ENCODE measurements at regions not wholly inside any gene's neighbourhood (a gene's known extent, or its start where the extent isn't known, plus 50 kb on each side); places are given as distances from the start of the nearest gene placed in this dataset.

GRCh38 chr11:28808771-28809170 lies 700.6 kb downstream of the METTL15 start:
- ChIA-PET CTCF (interaction anchor here (0.6 kb wide), 1 partner anchor 511 kb away, joined by 3 read pairs; no protein-coding TSS in a partner anchor), POLR2A (no interaction called here)
- TF ChIP-seq, protein P1, sequence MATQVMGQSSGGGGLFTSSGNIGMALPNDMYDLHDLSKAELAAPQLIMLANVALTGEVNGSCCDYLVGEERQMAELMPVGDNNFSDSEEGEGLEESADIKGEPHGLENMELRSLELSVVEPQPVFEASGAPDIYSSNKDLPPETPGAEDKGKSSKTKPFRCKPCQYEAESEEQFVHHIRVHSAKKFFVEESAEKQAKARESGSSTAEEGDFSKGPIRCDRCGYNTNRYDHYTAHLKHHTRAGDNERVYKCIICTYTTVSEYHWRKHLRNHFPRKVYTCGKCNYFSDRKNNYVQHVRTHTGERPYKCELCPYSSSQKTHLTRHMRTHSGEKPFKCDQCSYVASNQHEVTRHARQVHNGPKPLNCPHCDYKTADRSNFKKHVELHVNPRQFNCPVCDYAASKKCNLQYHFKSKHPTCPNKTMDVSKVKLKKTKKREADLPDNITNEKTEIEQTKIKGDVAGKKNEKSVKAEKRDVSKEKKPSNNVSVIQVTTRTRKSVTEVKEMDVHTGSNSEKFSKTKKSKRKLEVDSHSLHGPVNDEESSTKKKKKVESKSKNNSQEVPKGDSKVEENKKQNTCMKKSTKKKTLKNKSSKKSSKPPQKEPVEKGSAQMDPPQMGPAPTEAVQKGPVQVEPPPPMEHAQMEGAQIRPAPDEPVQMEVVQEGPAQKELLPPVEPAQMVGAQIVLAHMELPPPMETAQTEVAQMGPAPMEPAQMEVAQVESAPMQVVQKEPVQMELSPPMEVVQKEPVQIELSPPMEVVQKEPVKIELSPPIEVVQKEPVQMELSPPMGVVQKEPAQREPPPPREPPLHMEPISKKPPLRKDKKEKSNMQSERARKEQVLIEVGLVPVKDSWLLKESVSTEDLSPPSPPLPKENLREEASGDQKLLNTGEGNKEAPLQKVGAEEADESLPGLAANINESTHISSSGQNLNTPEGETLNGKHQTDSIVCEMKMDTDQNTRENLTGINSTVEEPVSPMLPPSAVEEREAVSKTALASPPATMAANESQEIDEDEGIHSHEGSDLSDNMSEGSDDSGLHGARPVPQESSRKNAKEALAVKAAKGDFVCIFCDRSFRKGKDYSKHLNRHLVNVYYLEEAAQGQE (tag by site-specific recombination; IDR thresholded peaks at IDR 0.05), result no peak
- no peak for TF ChIP-seq ZNF292 (tag by site-specific recombination; IDR thresholded peaks at IDR 0.05; ENCODE audit: borderline replicate concordance, low read depth)
- no peak for TF ChIP-seq ZNF792 (tag by site-specific recombination; IDR thresholded peaks at IDR 0.05)
- no peak for TF ChIP-seq KLF10 (tag by site-specific recombination; IDR thresholded peaks at IDR 0.05)
- no peak for TF ChIP-seq ZFP41 (tag by site-specific recombination; IDR thresholded peaks at IDR 0.05; ENCODE audit: borderline replicate concordance)
- TF ChIP-seq ZNF426 (tag by site-specific recombination; IDR thresholded peaks at IDR 0.05), result no peak
- no peak for TF ChIP-seq ZNF146 (tag by site-specific recombination; IDR thresholded peaks at IDR 0.05)
- TF ChIP-seq, protein P2, sequence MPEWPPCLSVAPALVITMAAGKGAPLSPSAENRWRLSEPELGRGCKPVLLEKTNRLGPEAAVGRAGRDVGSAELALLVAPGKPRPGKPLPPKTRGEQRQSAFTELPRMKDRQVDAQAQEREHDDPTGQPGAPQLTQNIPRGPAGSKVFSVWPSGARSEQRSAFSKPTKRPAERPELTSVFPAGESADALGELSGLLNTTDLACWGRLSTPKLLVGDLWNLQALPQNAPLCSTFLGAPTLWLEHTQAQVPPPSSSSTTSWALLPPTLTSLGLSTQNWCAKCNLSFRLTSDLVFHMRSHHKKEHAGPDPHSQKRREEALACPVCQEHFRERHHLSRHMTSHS (tag by site-specific recombination; IDR thresholded peaks at IDR 0.05), result no peak
- TF ChIP-seq ZNF202 (tag by site-specific recombination; IDR thresholded peaks at IDR 0.05; ENCODE audit: borderline replicate concordance), result no peak
- no peak for TF ChIP-seq SP3 (tag by site-specific recombination; IDR thresholded peaks at IDR 0.05)
- TF ChIP-seq ZNF639 (tag by site-specific recombination; IDR thresholded peaks at IDR 0.05), result no peak
- no peak for TF ChIP-seq ZNF776 (tag by site-specific recombination; IDR thresholded peaks at IDR 0.05; ENCODE audit: borderline replicate concordance)
- TF ChIP-seq KLF16 (tag by site-specific recombination; IDR thresholded peaks at IDR 0.05), result no peak
- Histone ChIP-seq H3K36me3 (ENCODE audit: control insufficient read depth in 2 of 2, insufficient read depth in 1 of 2, low read length in 2 of 2) (no peaks in the 10 kb centered on the region), H3K27ac (ENCODE audit: extremely low read depth, low read depth, low read length) (no peak overlapping the region), H3K4me3 (ENCODE audit: low read depth, low read length) (no peak overlapping the region), H3K9me3 (ENCODE audit: control insufficient read depth, insufficient read depth, low read depth, low read length) (no peaks in the 10 kb centered on the region), H3K4me1 (ENCODE audit: control insufficient read depth, insufficient read depth, low read length) (no peaks in the 10 kb centered on the region)

DNA sequence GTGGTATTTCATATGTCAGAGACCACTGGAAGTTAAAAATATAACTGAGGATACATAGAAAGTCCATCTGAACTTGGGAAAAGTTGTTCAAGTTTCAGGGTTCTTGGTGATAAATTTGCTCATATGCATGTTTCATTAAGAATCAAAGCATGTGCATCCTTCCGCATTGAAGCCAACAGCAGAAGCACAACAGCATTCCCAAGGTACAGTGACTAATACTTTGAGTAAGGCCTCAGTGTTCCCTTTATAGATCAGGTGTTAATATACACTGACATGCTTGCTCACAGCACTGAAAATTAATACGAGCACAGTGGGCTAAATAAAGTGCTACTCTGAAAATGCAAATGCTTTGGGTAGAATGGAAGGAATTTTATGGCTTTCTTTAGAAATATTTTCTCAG lies 691.1 kb downstream of the METTL15 start:
- CTCF ChIA-PET, result no interaction called here
- POLR2A ChIA-PET, result no interaction called here
- TF ChIP-seq ZNF280D (tag by site-specific recombination; IDR thresholded peaks at IDR 0.05), result no peak
- TF ChIP-seq ZFHX2 (tag by site-specific recombination; conservative IDR thresholded peaks at IDR 0.05), result no peak
- no peak for TF ChIP-seq ZBTB17 (tag by site-specific recombination; IDR thresholded peaks at IDR 0.05)
- no peak for TF ChIP-seq ZNF148 (tag by site-specific recombination; IDR thresholded peaks at IDR 0.05; ENCODE audit: borderline replicate concordance)
- no peak for TF ChIP-seq ZIC2 (tag by site-specific recombination; IDR thresholded peaks at IDR 0.05)
- no peak for TF ChIP-seq ZNF629 (tag by site-specific recombination; IDR thresholded peaks at IDR 0.05)
- TF ChIP-seq ZNF341 (tag by site-specific recombination; IDR thresholded peaks at IDR 0.05; ENCODE audit: low read depth), result no peak
- TF ChIP-seq, protein P3, sequence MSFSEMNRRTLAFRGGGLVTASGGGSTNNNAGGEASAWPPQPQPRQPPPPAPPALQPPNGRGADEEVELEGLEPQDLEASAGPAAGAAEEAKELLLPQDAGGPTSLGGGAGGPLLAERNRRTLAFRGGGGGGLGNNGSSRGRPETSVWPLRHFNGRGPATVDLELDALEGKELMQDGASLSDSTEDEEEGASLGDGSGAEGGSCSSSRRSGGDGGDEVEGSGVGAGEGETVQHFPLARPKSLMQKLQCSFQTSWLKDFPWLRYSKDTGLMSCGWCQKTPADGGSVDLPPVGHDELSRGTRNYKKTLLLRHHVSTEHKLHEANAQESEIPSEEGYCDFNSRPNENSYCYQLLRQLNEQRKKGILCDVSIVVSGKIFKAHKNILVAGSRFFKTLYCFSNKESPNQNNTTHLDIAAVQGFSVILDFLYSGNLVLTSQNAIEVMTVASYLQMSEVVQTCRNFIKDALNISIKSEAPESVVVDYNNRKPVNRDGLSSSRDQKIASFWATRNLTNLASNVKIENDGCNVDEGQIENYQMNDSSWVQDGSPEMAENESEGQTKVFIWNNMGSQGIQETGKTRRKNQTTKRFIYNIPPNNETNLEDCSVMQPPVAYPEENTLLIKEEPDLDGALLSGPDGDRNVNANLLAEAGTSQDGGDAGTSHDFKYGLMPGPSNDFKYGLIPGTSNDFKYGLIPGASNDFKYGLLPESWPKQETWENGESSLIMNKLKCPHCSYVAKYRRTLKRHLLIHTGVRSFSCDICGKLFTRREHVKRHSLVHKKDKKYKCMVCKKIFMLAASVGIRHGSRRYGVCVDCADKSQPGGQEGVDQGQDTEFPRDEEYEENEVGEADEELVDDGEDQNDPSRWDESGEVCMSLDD (tag by site-specific recombination; IDR thresholded peaks at IDR 0.05), result no peak
- no peak for TF ChIP-seq ZNF16 (tag by site-specific recombination; IDR thresholded peaks at IDR 0.05; ENCODE audit: low read depth)

More for the DNA sequence above, 691.1 kb downstream of the METTL15 start:
- Histone ChIP-seq H3K27ac (ENCODE audit: extremely low read depth, low read depth, low read length) (no peak overlapping the region), H3K4me3 (ENCODE audit: low read depth, low read length) (no peak overlapping the region), H3K36me3 (ENCODE audit: control insufficient read depth in 2 of 2, insufficient read depth in 1 of 2, low read length in 2 of 2) (no peaks in the 10 kb centered on the region), H3K4me1 (ENCODE audit: control insufficient read depth, insufficient read depth, low read length) (no peaks in the 10 kb centered on the region), H3K9me3 (ENCODE audit: control insufficient read depth, insufficient read depth, low read depth, low read length) (no peaks in the 10 kb centered on the region)
